ENCODE measurements at regions not wholly inside any gene's neighbourhood (a gene's known extent, or its start where the extent isn't known, plus 50 kb on each side); places are given as distances from the start of the nearest gene placed in this dataset.

GRCh38 chr10:130359711-130360110 is 223.5 kb downstream of the GLRX3 start:
- TF ChIP-seq CTCF (IDR thresholded peaks at IDR 0.05) = no peak
- TF ChIP-seq SIN3A (IDR thresholded peaks at IDR 0.05; ENCODE audit: borderline replicate concordance, insufficient read depth, low read depth, low read length) = no peak
- TF ChIP-seq POLR2AphosphoS5 (IDR thresholded peaks at IDR 0.05; ENCODE audit: low read depth, low read length) = no peak
- TF ChIP-seq REST (IDR thresholded peaks at IDR 0.05; ENCODE audit: insufficient read depth in 1 of 2, low read depth in 2 of 2, low read length in 1 of 2) = no peak
- no peak for TF ChIP-seq TCF7L2 (IDR thresholded peaks at IDR 0.05; ENCODE audit: low read depth, low read length)
